GM18951 (cell line): ENCODE measurements at regions not wholly inside any gene's neighbourhood (a gene's known extent, or its start where the extent isn't known, plus 50 kb on each side); places are given as distances from the start of the nearest gene placed in this dataset.
"Not testable (repeated sequence)": the region's sequence is repeated elsewhere in the genome, so short reads cannot be mapped to it uniquely, and the experiment has no call there.

Experiments
- POLR2A ChIP-seq: IDR thresholded peaks from 4 replicates; pipeline ENCODE4 v1.6.1; 2011; ENCODE audit warnings: mild to moderate bottlenecking; ENCODE audit not compliant: insufficient read length, insufficient read depth; ENCODE audit errors: extremely low read depth
- in situ Hi-C: fragments of 300-500 bp; cut with MboI; formaldehyde crosslinking; loops from one replicate; pipeline ENCODE4 v1.12.0; 2022; ENCODE audit warnings: low sequenced_read_pairs, mixed read lengths, inconsistent platforms; ENCODE audit not compliant: unreplicated experiment

DNA sequence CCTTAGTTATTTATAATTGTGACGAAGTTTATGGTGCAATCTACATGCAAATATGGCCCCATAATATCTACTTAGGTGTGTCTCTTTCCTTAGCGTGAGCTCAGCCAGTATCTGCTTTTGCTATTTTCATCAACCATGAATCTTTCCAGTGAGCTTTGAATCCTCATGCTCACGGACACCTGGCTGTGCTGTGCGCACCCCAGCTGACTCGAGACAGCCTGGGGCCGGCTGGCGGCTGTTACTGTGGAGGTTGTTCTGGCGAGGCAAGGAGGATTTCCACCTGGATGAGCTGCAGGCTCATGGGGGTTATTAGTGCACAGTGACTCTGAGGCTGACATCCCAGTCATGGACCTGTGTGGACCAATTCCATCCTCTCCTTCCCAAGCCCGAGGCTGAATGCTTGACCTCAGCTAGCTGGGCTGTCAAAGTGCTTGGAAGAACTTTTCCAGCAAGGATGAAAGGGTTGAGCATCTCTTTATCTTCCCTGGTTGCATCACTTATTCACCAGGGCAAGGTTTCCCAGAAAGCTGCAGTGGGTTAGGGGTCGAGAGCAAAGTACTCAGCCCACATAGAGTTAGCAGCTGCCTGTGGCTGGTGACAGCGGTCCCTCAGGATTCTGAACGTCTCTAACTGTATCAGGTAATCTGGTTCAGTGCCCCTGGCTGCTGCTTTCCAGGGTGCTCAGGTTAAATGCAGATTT is 141.7 kb downstream of the ARL4C start:
- no peak for TF ChIP-seq POLR2A
- in situ Hi-C loops, result no loop called here

DNA sequence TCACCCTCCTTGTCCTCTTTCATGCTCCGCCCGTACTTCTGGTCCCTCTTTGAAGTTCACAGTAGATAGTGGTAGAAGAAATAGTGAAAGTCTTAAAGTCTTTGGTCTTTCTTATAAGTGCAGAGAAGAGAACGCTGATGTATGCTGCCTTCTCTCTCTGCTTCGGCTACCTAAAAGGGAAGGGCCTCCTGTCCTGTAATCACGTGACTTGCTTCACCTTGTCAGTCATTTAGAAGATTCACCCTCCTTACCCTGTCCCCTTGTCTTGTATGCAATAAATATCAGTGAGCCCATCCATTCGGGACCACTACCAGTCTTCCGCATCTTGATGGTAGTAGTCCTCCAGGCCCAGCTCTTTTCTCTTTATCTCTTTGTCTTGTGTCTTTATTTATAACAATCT is 144.6 kb downstream of the ARL4C start:
- in situ Hi-C loops, result no loop called here
- TF ChIP-seq POLR2A, result no peak

DNA sequence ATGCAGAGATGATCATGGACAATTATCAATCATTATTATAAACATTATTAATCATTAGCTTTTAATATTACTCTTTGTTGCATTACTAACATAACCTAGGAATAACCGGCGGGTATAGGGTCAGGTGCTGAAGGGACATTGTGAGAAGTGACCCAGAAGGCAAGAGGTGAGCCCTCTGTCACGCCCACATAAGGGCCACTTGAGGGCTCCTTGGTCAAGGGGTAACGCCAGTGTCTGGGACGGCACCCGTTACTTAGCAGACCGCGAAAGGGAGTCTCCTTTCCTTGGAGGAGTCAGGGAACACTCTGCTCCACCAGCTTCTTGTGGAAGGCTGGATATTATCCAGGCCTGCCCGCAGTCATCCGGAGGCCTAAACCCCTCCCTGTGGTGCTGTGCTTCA is 145.0 kb downstream of the ARL4C start:
- in situ Hi-C loops, result not testable (repeated sequence)

DNA sequence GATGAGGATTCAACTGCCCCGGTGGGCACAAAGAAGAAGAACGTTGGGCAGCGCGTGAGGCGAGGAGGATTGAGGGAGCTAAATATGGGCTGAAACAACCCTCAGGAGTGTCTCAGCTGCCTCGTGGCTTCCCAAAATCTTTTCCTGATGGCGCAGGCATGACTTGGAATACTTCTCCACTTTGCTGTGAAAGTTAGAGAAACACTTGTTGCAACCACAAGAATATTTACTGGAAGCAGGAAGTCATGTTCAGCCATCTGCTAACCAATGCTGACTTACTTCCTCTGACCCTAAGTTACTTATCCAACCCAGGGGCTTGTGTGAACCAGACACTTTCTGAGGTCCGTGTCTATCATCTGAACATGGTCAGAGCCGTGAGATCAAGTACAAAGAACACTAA is 148.8 kb downstream of the ARL4C start:
- in situ Hi-C loops, result no loop called here

DNA sequence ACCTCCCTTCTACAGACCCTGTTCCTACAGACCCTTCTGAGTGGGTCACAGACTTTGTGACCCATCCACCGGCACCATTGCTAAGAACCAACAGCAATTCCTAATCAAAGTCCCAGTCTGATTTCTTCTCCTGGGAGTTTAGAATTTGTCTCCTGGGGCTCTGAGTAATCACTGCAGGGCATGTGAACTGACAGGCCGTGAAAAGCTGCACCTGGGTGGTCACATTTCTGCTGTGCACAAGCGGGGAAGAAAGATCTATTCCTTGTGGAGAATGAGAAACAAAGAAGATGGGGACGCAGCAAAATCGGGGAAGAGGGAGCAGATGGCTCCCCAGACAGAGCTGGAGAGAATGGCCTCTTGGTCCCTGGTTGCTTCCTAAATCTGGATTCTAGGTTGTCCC is 151.0 kb downstream of the ARL4C start:
- no peak for TF ChIP-seq POLR2A
- in situ Hi-C loops, result no loop called here

More for the DNA sequence above, 148.8 kb downstream of the ARL4C start:
- no peak for TF ChIP-seq POLR2A

DNA sequence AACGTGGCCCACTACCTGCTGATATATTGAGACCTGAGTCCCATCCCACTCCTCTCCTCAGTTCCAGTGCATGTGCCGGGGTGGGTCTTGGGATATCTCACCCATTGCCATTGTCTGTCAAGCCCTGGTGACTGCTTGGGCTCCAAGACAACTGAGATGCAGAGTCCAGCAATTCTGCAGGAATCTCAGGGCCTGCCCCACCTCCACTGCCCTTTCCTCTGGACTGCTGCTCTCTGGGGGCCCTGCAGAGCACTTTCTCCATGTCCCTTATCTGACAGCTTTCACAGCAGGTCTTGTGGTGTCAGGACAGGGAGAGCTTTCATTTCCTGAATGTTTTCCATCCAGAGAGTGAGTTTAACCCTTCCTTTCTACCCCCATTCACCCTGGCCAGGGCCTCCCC is 152.9 kb downstream of the ARL4C start:
- in situ Hi-C loops, result no loop called here

DNA sequence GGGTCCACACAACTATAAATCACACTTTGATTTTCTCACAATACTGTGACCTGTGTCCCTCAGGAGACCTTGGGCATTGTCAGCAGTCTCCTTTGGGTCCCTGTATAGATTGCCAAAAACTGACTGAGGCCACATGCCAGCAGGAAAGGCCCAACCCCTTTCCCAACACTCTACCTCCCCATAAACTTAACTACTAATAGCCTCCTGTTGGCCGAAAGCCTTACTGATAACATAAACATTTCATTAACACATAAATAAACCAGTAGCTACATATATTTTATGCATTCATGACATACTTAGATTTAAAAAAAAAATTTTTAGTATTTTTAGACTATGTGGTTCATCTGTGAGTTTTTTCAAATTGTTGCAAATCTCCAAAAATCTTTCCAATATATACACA is 153.5 kb downstream of the ARL4C start:
- no peak for TF ChIP-seq POLR2A
- in situ Hi-C loops, result no loop called here

More for the DNA sequence above, 152.9 kb downstream of the ARL4C start:
- no peak for TF ChIP-seq POLR2A

DNA sequence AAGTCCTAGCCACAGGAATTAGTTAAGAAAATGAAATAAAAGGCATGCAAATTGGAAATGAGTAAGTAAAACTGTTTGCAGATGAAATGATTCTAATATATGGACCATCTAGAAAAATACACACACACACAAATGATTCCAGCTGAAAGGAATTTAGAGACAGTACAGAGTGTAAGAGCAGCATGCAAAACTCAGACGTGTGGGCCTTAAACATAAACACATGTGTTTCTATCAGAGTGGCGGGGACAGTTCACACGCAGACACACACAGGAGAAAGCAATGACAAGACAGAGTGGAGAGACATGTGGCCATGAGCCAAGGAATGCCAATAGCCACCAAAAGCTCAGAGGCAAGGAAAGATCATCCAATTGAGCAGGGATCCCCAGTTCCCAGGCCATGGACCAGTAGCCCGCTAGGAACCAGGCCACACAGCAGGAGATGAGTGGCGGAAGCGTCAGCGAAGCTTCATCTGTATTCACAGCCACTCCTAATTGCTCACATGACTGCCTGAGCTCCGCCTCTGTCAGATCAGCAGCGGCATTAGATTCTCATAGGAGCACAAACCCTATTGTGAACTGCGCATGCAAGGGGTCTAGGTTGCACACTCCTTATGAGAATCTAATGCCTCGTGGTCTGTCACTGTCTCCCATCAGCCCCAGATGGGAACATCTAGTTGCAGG is 155.4 kb downstream of the ARL4C start:
- in situ Hi-C loops, result no loop called here
- no peak for TF ChIP-seq POLR2A

DNA sequence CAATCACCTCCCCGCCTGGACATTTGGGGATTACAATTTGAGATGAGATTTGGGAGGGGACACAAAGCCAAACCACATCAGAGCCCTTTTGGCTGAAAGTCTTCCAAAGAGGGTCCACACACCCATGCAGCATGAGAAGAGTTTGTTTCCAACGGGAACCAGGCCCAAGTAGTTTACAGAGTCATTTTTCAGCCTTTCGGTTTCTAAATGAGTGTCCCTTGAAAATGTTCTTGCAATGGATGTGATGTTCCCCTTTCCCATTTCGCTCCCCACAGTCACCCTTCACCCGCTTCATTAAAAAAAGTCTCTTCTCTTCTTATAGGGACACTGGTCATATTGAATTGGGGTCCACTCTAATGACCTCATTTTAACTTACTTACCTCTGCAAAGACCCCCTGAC is 157.4 kb downstream of the ARL4C start:
- in situ Hi-C loops, result no loop called here
- TF ChIP-seq POLR2A, result no peak

DNA sequence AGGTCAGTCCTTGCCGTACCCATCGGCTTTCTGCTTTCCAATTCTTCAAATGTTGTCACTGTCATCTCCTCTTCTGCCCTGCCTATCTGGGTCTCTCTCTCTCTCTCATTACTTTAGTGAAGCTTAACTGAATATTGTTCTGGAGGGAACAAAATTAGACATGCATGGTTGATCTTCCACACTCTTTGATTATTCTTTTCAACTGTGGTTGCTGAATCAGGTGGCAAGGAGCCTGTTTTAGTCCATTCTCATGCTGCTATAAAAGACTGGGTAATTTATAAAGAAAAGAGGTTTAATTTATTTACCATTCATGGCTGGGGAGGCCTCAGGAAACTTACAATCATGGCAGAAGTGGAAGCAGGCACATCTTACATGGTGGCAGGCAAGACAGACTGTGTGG is 157.9 kb downstream of the ARL4C start:
- no peak for TF ChIP-seq POLR2A
- in situ Hi-C loops, result no loop called here

DNA sequence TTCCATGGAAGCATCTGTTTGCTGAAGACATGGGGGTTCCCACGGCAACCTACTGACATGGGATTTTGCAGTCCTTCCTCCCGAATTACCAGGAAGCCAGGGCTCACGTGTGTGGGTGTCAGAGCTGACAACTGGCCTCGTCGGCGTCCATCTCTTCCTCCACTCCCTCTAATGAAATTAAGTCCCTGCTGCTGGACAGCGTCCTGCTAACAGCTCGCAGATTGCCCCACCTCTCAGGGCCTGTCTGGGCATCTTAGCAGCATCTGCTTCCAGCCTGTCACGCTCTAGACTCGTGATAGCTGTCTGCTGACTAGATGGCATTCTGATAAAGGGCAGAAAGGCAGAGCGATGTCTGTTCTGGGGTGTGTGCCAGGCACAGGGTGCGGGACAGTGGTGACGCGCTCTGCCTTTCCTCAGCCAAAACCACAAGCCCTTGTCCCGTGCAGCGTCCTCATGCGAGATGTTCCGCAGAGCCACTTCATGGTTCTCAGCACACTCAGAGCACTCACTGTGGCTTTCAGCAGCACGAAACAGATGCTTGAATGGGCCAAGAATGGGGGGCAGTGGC is 161.1 kb downstream of the ARL4C start:
- in situ Hi-C loops, result no loop called here
- TF ChIP-seq POLR2A, result no peak

DNA sequence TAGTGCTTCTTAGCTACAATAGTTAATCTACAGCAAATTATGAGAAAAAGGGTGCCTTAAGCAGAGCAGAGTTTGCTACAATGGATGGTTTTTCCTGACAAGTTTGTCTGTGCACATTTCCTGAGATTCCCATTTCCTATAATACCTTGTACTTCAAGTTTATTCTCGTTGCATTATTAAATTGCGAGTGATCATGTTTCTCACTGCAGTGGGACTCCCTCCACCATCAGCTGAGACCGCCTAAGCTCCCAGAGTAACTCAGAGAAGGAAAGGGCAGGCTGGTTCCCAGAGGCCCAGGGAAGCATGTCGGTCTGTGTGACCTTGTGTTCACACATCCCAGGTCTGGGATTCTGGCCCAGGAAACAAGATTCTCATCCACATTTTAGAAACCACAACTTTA is 162.1 kb downstream of the ARL4C start:
- no peak for TF ChIP-seq POLR2A
- in situ Hi-C loops, result no loop called here

DNA sequence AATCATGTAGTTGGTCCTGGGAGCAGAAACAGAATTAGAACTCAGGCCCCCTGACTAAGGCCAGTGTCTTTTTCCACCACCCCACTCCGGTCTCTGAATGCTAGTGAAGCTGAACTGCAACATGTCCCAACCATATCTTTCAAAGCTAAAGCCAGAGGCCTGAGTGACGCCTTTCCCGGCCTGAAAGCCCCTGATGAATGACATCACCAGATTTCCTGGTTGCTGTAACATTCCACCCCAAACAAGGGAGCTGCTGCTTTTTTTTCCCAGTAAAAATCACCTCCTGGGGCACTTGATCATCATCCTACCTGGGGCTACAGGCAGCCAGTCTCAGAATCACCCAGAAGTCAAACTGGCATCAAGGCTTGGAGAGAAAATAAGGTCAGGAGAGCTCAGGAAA is 162.7 kb downstream of the ARL4C start:
- in situ Hi-C loops, result no loop called here
- TF ChIP-seq POLR2A, result no peak
